ENCODE measurements at regions not wholly inside any gene's neighbourhood (a gene's known extent, or its start where the extent isn't known, plus 50 kb on each side); places are given as distances from the start of the nearest gene placed in this dataset.

DNA sequence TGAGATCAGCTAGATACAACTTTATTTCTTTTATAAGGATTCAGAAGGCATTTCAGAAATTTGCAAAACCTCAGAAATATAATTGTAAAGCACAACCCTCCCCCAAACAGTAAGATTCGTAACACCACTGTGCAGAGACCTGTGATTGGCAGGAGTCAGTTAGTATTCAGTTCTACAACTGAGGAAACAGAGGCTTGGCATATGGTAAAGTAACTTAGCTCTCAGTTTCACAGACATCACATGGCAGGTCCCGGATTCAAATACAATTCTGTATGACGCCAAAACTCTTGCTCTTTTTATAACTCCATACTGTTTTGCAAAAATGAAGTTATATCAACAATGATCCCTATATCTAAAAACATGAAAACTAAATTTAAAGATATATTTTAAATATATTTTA is 225.6 kb upstream of the LMCD1 start:
- Histone ChIP-seq H3K27me3 (no peaks in the 10 kb centered on the region), H3K27ac (no peak overlapping the region), H3K4me1 (no peaks in the 10 kb centered on the region), H3K9me3 (no peaks in the 10 kb centered on the region), H3K36me3 (no peaks in the 10 kb centered on the region), H3K4me3 (no peak overlapping the region)
- no peak for TF ChIP-seq EP300 (IDR thresholded peaks at IDR 0.05)
- no peak for DNase-seq
- no peak for ATAC-seq (ENCODE audit: low FRiP score in 2 of 2)
- WGBS, 2 donors, result 95 to 96% methylated on average over 3 of the region's 3 CpGs

- no peak overlapping the region for H3K4me3 ChIP-seq
- H3K27ac ChIP-seq, result no peak overlapping the region
- DNase-seq (no peak), ATAC-seq (ENCODE audit: low FRiP score in 2 of 2) (no peak)
- 85 to 86% methylated on average over 2 of the region's 2 CpGs for WGBS, 2 donors
- TF ChIP-seq POLR2AphosphoS5 (IDR thresholded peaks at IDR 0.05), result no peak
- no peak for TF ChIP-seq EP300 (IDR thresholded peaks at IDR 0.05)
- TF ChIP-seq POLR2A (IDR thresholded peaks at IDR 0.05), result no peak
- TF ChIP-seq, protein P1, sequence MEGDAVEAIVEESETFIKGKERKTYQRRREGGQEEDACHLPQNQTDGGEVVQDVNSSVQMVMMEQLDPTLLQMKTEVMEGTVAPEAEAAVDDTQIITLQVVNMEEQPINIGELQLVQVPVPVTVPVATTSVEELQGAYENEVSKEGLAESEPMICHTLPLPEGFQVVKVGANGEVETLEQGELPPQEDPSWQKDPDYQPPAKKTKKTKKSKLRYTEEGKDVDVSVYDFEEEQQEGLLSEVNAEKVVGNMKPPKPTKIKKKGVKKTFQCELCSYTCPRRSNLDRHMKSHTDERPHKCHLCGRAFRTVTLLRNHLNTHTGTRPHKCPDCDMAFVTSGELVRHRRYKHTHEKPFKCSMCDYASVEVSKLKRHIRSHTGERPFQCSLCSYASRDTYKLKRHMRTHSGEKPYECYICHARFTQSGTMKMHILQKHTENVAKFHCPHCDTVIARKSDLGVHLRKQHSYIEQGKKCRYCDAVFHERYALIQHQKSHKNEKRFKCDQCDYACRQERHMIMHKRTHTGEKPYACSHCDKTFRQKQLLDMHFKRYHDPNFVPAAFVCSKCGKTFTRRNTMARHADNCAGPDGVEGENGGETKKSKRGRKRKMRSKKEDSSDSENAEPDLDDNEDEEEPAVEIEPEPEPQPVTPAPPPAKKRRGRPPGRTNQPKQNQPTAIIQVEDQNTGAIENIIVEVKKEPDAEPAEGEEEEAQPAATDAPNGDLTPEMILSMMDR (IDR thresholded peaks at IDR 0.05), result no peak
- no peaks in the 10 kb centered on the region for H3K4me1 ChIP-seq
- no peaks in the 10 kb centered on the region for H3K36me3 ChIP-seq
- H3K27me3 ChIP-seq, result no peaks in the 10 kb centered on the region
- H3K9me3 ChIP-seq, result no peaks in the 10 kb centered on the region
These were observed 225.1 kb upstream of the LMCD1 start for GRCh38 chr3:8276506-8276905.

DNA sequence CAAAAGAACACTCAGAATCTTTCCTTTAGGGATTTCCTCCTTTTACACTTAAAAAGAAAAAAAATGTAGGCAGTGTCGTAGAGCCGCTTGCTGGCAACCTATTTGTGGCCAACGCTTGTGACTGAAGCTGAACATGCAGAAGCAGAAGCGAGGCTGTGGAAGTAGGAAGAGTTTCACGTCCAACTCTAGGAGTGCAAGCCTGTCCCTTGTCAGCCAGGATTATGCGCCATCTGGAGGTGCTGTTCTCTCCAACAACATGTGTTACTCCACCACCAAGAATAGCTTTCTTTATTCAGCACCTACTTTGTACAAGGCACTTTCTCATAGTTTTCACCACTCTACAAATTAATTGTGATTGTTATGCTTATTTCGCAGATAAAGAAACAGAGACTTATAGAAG is 223.2 kb upstream of the LMCD1 start:
- Histone ChIP-seq H3K27ac (no peak overlapping the region), H3K4me1 (peaks cover 0 to 4% (median 1%) of the 10 kb centered on the region in 4 donors), H3K9me3 (no peaks in the 10 kb centered on the region), H3K27me3 (no peaks in the 10 kb centered on the region), H3K4me3 (no peak overlapping the region), H3K36me3 (no peaks in the 10 kb centered on the region)
- no peak for DNase-seq
- no peak for ATAC-seq (ENCODE audit: low FRiP score in 2 of 2)
- TF ChIP-seq EP300 (IDR thresholded peaks at IDR 0.05), result no peak
- 83 to 85% methylated on average over 7 of the region's 7 CpGs for WGBS, 2 donors

DNA sequence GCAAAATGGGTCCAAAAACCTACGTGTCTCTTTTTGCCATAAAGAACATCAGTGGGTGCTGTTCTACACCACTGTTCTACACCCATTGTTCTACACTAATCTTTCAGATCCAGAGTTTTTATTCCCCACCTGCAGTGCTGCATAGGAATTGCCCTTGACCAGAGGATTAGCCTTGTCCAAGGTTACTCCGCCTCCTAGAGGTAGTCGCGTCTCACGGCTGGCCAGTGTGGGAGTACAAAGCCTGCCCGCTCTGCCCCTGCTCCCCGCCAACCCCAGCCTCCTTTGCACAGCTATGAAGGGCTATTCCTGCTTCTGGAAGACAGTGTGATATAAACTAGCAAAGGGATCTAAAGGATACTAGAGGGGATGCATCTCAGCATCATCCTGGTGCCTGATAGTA is 222.1 kb upstream of the LMCD1 start:
- TF ChIP-seq EP300 (IDR thresholded peaks at IDR 0.05) (no peak), POLR2AphosphoS5 (IDR thresholded peaks at IDR 0.05) (no peak)
- Histone ChIP-seq H3K27ac (no peak overlapping the region), H3K4me3 (no peak overlapping the region), H3K9me3 (no peaks in the 10 kb centered on the region), H3K4me1 (peaks cover 0 to 4% (median 1%) of the 10 kb centered on the region in 4 donors), H3K36me3 (no peaks in the 10 kb centered on the region), H3K27me3 (no peaks in the 10 kb centered on the region)
- ATAC-seq (ENCODE audit: low FRiP score in 2 of 2) (no peak), DNase-seq (peak in 1 of 2 donors; percentile 15)
- 88 to 91% methylated on average over 5 to 7 of the region's 7 CpGs for WGBS, 2 donors

DNA sequence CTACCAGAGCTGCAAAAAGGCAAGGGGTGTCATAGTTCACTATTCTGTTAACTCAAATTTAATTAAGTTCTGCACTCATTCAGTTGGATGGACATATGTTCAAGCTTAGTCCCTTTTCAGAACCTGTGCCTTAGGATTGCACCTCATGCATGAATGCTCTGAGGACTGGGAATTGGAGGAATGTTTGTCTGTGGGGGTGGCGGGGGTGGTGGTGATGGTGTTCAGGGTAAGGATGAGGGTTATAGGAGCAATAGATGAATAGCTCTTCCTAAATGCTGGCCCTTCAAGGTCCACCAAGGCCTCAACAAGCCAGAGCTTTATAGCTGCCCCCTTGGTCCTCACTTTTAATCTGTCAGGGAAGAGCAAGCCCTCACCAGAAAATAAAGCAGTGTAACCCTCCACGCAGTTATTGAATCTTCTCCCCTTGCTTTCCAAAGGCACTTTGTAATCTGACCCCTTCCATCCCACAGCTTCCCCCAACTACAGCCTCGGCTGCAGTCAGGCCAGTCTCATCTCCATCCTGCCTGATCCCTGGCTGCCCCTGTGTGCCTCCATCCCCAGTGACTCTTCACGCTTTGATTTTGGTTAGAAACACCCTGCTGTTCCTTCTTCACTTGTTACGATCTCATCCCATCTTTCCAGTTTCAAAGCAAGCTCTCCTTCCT is 221.6 kb upstream of the LMCD1 start:
- ATAC-seq (ENCODE audit: low FRiP score in 2 of 2) (no peak), DNase-seq (no peak)
- Histone ChIP-seq H3K4me3 (no peak overlapping the region), H3K4me1 (peaks cover 0 to 4% (median 1%) of the 10 kb centered on the region in 4 donors), H3K27me3 (no peaks in the 10 kb centered on the region), H3K36me3 (no peaks in the 10 kb centered on the region), H3K27ac (no peak overlapping the region), H3K9me3 (no peaks in the 10 kb centered on the region)
- TF ChIP-seq EP300 (IDR thresholded peaks at IDR 0.05) (no peak), POLR2AphosphoS5 (IDR thresholded peaks at IDR 0.05) (no peak), POLR2A (IDR thresholded peaks at IDR 0.05) (no peak)
- TF ChIP-seq, protein P1 (IDR thresholded peaks at IDR 0.05), result no peak
- 68 to 72% methylated on average over 5 of the region's 5 CpGs for WGBS, 2 donors

DNA sequence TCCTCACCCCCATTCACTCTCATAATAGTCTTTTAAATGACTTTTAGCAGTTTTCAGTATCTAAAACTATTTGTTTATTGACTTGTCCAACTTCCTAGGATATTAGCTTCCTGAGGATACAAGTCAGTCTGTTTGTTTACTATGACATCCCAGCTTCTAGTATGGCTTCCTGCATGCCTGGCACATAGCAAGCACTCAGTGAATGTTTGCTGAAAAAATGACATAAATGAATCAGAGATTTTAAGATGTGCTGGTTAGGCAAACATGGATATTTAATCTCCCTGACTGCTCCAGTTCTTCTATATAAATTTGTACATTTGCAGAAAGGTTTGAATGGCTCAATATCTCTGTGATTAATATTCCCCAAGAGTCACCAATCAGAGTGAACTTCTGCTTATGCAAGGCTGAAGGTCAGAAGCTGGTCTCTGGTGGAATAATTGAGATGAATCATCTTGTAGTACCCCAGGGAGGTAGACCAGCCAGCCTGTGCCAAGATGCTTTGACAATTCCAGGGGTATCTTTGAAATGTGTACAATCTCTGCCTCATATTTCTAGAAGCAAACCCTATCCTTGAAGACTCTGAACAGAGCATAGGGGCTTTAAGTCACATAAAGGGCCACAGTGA is 219.0 kb upstream of the LMCD1 start:
- Histone ChIP-seq H3K27ac (no peak overlapping the region), H3K27me3 (no peaks in the 10 kb centered on the region), H3K4me3 (no peak overlapping the region), H3K4me1 (peaks cover 0 to 4% (median 1%) of the 10 kb centered on the region in 4 donors), H3K9me3 (no peaks in the 10 kb centered on the region), H3K36me3 (no peaks in the 10 kb centered on the region)
- no peak for TF ChIP-seq EP300 (IDR thresholded peaks at IDR 0.05)
- TF ChIP-seq, protein P1 (IDR thresholded peaks at IDR 0.05), result no peak
- no peak for TF ChIP-seq POLR2A (IDR thresholded peaks at IDR 0.05)
- TF ChIP-seq POLR2AphosphoS5 (IDR thresholded peaks at IDR 0.05), result no peak
- DNase-seq (no peak), ATAC-seq (ENCODE audit: low FRiP score in 2 of 2) (no peak)

Data from upper lobe of left lung (tissue), 6 donors.